AG08395 (cell line): ENCODE measurements at regions not wholly inside any gene's neighbourhood (a gene's known extent, or its start where the extent isn't known, plus 50 kb on each side); places are given as distances from the start of the nearest gene placed in this dataset.
A peak's percentile ranks its signal among the peaks of the same experiment; 100 is the strongest.
"Not testable (repeated sequence)": the region's sequence is repeated elsewhere in the genome, so short reads cannot be mapped to it uniquely, and the experiment has no call there.

ENCODE experiments used
- DNase-seq: peaks from one replicate; pipeline ENCODE4 v3.0.0; 2012; ENCODE audit warnings: mixed read lengths, low spot score

DNA sequence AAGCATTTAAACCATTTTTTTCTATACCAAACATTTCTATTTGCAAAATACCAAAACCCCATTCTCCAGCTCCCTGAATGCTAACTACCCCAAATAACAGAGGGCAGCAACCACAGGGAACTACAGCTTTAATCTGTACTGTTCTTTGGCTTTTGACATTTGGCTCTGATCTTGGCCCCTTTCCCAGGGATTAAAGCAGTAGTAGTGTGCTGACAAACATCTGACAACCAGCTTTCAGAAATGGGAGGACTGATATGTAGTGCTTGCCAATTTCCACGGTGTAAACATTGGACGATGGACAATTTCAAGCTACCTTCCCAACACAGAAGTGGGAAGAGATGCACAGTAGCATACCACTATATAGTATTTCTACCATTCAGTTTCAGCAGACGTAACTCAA is 88.4 kb upstream of the TEAD1 start:
- no peak for DNase-seq

- DNase-seq: peak; percentile 31
Measured at GRCh38 chr11:12587333-12587991, 86.8 kb upstream of the TEAD1 start.

DNA sequence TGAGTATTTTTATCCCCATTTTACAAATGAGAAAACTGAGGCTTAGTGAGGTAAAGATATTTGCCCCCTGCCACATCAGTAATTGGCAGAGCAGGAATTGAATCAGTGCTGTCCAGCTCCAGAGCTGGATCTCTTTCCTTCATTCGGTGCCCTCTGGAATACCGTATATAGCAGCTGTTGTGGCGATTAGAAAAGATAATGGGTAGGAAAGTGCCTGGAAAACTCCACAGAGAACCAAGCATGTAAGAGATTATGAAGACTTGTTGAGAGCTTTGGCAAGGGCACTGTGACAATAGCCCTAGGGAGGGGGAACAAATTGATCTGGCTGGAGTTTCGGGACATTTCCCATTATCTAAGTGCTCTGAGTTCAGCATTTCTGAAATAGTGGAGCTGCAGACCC is 82.5 kb upstream of the TEAD1 start:
- DNase-seq: no peak

DNA sequence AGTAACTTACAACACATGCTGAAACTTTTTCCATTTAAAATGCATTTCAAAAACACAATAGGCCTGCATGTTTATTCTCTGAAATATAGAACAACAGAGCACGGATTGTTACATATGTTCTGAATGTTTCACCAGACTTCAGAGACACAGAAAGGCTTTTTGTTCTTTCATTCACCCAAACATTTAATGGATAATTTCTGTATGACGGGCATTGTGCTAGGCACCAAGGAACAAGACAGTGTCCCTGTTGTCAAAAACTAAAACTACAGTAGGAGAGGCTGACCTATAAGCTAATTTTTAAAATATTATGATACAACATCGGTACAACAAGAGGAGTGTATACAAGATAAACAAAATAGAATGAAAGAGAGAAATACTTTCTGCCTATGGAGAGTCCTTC is 81.9 kb upstream of the TEAD1 start:
- DNase-seq: no peak

GRCh38 chr11:12595089-12595847 is 79.0 kb upstream of the TEAD1 start:
- not testable (repeated sequence) for DNase-seq

- DNase-seq: peak; percentile 59
Measured at GRCh38 chr11:12598330-12599256, 75.6 kb upstream of the TEAD1 start.

- no peak for DNase-seq
Measured at GRCh38 chr11:12599408-12600143, 74.6 kb upstream of the TEAD1 start.

DNA sequence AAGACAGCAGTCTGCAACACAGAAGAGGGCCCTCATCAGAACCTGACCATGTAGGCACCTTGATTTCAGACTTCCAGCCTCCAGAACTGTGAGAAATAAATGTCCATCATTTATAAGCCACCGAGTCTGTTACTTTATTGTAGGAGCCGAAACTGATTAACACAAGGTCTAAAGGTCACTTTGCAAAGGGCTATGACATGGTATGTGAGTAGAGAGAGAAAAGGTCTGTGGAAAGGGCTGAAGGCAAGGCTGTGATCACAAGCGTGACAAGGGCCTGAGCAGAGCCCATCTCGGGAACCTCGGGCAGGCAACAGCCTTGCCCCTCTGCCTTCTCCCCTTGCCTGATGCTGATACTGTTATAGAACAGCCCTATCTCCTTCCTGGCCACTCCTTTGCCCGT is 73.4 kb upstream of the TEAD1 start:
- DNase-seq: no peak

- DNase-seq: peak; percentile 14
Measured at GRCh38 chr11:12602421-12602820, 71.8 kb upstream of the TEAD1 start.

DNA sequence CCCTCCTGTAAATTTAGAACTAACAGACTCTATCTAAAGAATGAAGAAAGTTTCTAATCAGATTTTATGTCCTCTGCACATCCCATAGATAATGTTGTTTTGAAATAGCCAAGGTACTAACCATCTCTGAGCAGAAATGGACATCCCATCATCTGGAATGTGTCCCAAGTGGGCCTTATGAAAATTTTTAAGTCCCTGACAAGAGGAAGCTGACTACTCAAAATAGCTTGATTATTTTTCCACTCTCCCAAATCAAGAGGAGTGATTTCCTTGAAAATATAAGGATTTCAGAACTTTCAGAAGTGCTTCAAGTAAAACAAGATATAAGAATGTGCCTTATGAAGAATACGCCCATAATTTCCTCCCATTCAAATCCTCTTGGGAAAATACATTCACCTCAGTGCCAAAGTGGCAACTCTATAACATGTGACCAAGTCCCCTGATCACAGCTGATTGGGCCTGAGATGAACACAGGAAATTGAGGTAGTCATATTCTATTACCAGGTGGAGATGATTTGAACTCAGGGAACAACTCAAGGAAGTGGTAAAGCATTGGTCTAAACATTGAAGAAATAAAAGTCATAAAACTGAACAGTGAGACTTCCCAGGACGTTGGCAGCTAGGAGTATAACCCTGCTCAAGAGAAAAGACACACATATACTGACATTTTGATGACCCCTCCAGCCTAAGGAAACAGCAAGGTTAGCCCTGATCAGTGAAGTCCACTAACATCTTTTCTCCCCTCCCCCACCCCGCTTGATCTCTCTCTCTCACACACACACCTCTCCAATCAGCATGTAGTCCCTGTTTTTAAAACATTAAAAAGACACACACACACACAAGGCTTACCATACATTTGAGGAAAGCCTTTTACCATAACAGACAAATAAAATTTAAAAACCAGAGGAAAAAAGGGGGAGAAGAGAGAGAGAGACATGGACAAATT is 70.8 kb upstream of the TEAD1 start:
- no peak for DNase-seq

- no peak for DNase-seq
Measured at GRCh38 chr11:12604557-12605153, 69.6 kb upstream of the TEAD1 start.

DNA sequence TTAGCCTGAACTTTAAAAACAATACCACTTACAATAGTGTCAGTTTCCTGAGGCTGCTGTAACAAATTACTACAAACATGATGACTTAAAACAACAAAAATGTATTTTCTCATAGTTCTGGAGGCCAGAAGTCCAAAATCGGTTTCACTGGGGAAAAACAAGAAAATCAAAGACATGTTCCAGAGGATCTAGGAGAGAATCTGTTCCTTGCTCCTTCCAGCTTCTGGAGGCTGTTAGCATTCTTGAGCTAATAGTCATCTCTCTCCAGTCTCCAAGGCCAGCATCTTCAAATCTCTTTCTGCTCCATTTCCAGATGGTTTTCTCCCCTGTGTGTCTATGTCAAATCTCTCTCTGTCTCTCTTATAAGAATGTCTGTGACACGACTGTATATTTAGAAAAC is 67.6 kb upstream of the TEAD1 start:
- DNase-seq: peak; percentile 67

GRCh38 chr11:12608678-12609077 is 65.5 kb upstream of the TEAD1 start:
- DNase-seq: not testable (repeated sequence)

DNA sequence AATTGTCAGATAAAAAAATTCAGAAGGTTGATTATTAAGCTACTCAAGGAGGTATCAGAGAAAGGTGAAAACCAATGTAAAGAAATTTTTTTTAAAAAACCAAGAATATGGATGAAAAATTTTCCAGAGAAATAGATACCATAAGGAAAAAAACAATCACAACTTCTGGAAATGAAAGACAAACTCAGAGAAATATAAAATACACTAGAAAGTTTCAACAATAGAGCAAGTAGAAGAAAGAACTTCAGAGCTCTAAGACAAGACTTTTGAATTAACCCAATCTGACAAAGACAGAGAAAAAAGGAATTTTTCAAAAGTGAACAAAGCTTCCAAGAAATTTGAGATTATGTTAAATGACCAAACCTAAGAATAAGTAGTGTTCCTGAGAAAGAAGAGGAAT is 62.9 kb upstream of the TEAD1 start:
- no peak for DNase-seq

DNA sequence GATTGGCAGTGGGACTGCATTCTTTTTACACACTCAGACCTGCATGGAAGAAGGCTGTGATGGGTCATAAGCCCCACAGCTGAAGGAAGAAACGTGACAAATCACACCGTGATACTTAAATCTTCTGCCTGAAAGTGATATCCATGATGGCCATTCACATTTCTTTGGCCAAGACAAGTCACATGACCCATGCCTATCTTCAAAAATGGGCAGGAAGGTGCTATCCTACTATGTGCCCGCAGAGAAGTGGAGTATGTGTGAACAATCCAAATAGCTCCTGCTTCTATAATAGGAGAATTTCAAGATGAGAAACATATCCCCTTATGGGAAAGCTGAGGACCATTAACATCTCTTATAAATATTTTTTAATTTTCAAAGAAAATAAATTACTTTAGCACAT is 56.6 kb upstream of the TEAD1 start:
- DNase-seq: no peak

- no peak for DNase-seq
Measured at GRCh38 chr11:12618743-12619540, 55.3 kb upstream of the TEAD1 start.

- no peak for DNase-seq
Measured at GRCh38 chr11:12623869-12624268, 50.4 kb upstream of the TEAD1 start.
